ENCODE measurements at regions not wholly inside any gene's neighbourhood (a gene's known extent, or its start where the extent isn't known, plus 50 kb on each side); places are given as distances from the start of the nearest gene placed in this dataset.

GRCh38 chr9:80251778-80252177 is 680.0 kb downstream of the TLE4 start:
- DNase-seq (no peak), ATAC-seq (no peak)
- Histone ChIP-seq H3K4me3 (no peak overlapping the region), H3K9me3 (no peaks in the 10 kb centered on the region), H3K36me3 (ENCODE audit: insufficient read depth in 1 of 2, low read depth in 1 of 2) (no peaks in the 10 kb centered on the region), H3K27ac (no peak overlapping the region), H3K27me3 (ENCODE audit: insufficient read depth in 3 of 3, low read length in 2 of 3) (no peaks in the 10 kb centered on the region), H3K4me1 (no peaks in the 10 kb centered on the region)
- intact Hi-C loops (cut with DNase I) = no loop called here
- no peak for TF ChIP-seq CTCF (IDR thresholded peaks at IDR 0.05)
- 56 to 73% (median 70%) methylated on average over 4 of the region's 6 CpGs for WGBS, 3 donors

- ATAC-seq = no peak
- H3K4me3 ChIP-seq = no peak overlapping the region
- no peaks in the 10 kb centered on the region for H3K36me3 ChIP-seq (ENCODE audit: insufficient read depth in 1 of 2, low read depth in 1 of 2)
- intact Hi-C loops (cut with DNase I) = no loop called here
- H3K4me1 ChIP-seq = no peaks in the 10 kb centered on the region
- no peak overlapping the region for H3K27ac ChIP-seq
- no peaks in the 10 kb centered on the region for H3K27me3 ChIP-seq (ENCODE audit: insufficient read depth in 3 of 3, low read length in 2 of 3)
- DNase-seq = no peak
- no peaks in the 10 kb centered on the region for H3K9me3 ChIP-seq
- WGBS, 3 donors = 72 to 76% (median 74%) methylated on average over 2 of the region's 2 CpGs
- no peak for TF ChIP-seq CTCF (IDR thresholded peaks at IDR 0.05)
These were observed 670.3 kb downstream of the TLE4 start for GRCh38 chr9:80242022-80242421.

- no peaks in the 10 kb centered on the region for H3K4me1 ChIP-seq
- no peaks in the 10 kb centered on the region for H3K9me3 ChIP-seq
- intact Hi-C loops (cut with DNase I) = no loop called here
- no peak for DNase-seq
- ATAC-seq = no peak
- H3K36me3 ChIP-seq (ENCODE audit: insufficient read depth in 1 of 2, low read depth in 1 of 2) = no peaks in the 10 kb centered on the region
- H3K4me3 ChIP-seq = no peak overlapping the region
- 96 to 100% (median 100%) methylated on average over 1 of the region's 1 CpG for WGBS, 3 donors
- TF ChIP-seq CTCF (IDR thresholded peaks at IDR 0.05) = no peak
- no peaks in the 10 kb centered on the region for H3K27me3 ChIP-seq (ENCODE audit: insufficient read depth in 3 of 3, low read length in 2 of 3)
- H3K27ac ChIP-seq = no peak overlapping the region
These were observed 664.0 kb downstream of the TLE4 start for GRCh38 chr9:80235752-80236151.

GRCh38 chr9:80233906-80234305 is 662.1 kb downstream of the TLE4 start:
- WGBS, 3 donors = 70 to 81% (median 76%) methylated on average over 2 of the region's 2 CpGs
- intact Hi-C loops (cut with DNase I) = no loop called here
- H3K4me1 ChIP-seq = no peaks in the 10 kb centered on the region
- H3K4me3 ChIP-seq = no peak overlapping the region
- no peak overlapping the region for H3K27ac ChIP-seq
- H3K36me3 ChIP-seq (ENCODE audit: insufficient read depth in 1 of 2, low read depth in 1 of 2) = no peaks in the 10 kb centered on the region
- no peak for TF ChIP-seq CTCF (IDR thresholded peaks at IDR 0.05)
- peaks cover 5% of the 10 kb centered on the region for H3K9me3 ChIP-seq
- ATAC-seq (no peak), DNase-seq (no peak)
- H3K27me3 ChIP-seq (ENCODE audit: insufficient read depth in 3 of 3, low read length in 2 of 3) = no peaks in the 10 kb centered on the region

GRCh38 chr9:80233102-80233843 is 661.5 kb downstream of the TLE4 start:
- Histone ChIP-seq H3K27me3 (ENCODE audit: insufficient read depth in 3 of 3, low read length in 2 of 3) (no peaks in the 10 kb centered on the region), H3K9me3 (peaks cover 5% of the 10 kb centered on the region), H3K36me3 (ENCODE audit: insufficient read depth in 1 of 2, low read depth in 1 of 2) (no peaks in the 10 kb centered on the region), H3K27ac (no peak overlapping the region), H3K4me1 (no peaks in the 10 kb centered on the region), H3K4me3 (no peak overlapping the region)
- WGBS, 3 donors = 61 to 82% (median 69%) methylated on average over 1 of the region's 1 CpG
- DNase-seq (no peak), ATAC-seq (no peak)
- intact Hi-C loops (cut with DNase I) = no loop called here
- no peak for TF ChIP-seq CTCF (IDR thresholded peaks at IDR 0.05)
